Ecto neural progenitor cell (in vitro differentiated cells): ENCODE measurements at regions not wholly inside any gene's neighbourhood (a gene's known extent, or its start where the extent isn't known, plus 50 kb on each side); places are given as distances from the start of the nearest gene placed in this dataset.

ENCODE experiments used
- DNase-seq: peaks from one replicate; pipeline ENCODE4 v3.0.0-alpha.2; 2018; ENCODE audit warnings: low spot score

DNA sequence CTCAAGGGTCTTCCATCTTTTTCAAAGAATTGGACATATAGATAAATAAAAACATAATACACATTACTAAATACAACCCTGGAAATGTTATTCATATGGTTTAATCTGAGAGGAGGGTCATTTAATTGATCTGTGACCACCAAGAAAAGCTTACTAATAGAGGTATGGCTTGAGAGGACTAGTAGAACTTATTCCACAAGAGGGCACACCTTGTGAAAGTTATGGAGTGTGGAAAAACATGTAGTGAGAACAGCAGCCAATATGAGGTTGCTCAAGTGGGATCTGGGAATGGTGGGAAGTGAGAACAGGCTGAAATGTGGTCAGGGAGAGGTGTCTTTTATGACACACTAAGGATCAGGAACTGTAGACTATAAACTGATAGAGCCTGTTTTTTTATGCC lies 973.5 kb upstream of the B3GALT2 start:
- DNase-seq = no peak

DNA sequence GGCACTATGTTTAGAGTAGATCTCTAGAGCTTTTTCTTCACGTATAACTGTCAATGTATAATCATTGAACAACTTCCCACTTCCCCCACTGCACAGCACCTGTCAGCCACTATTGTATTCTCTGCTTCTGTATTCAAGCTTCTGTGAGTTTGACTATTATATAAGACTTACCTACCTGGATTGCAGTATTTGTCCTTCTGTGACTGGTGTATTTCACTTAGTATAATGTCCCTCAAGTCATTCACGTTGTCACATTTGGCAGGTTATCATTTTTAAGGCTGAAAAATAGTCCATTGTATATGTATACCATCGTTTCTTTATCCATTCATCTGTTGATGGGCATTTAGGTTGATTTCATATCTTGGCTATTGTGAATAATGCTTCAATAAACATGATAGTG lies 969.5 kb upstream of the B3GALT2 start:
- no peak for DNase-seq

DNA sequence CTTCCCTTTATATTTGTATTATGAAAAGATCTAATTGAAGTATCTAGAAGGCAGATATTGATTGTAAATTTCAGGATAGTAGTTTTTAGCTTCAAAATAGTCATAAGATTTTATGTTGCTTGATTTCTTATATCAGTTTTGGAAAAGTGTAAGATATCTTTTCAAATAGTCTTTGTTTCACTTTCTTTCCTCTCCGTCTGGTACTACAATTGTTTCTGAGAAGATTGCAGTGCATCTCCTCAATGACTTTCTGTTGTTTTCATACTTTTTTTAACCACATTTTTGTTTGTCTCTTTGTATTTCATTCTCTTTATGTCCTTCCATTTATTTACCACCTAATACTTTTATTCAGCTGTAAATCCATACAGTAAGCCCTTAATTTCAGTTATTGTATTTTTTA lies 964.6 kb upstream of the B3GALT2 start:
- no peak for DNase-seq

DNA sequence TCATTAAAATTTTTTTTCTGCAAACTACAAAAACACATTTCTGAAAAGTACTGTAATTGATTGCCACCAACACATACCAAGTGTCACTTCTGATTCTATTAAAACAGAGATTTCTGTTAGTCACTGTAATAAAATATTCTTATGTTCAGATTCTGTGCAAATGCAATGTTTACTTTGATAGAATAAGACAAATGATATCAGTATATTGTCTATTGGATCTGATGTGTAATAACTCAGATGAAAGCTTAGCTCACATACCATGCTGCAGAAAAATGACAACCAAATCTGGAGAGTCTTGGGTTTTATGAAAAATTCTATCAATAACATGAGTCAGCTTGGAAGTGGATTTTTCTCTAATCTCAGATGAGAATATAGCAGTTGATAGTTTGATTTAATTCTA lies 963.8 kb upstream of the B3GALT2 start:
- DNase-seq = no peak

DNA sequence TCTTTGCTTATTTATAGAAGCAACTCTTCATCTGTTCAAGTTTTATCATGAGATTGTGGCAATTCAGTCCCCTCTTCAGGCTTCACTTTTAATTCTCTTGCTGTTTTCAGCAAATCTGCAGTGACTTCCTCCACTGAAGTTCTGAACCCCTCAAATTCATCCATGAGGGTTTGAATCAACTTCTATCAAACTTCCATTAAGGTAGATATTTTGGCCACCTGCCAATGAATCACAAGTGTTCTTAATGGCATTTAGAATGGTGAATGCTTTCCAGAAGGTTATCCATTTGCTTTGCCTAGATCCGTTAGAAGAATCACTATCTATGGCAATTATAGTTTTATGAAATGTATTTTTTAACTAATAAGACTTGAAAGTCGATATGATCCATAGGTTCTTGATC lies 946.7 kb upstream of the B3GALT2 start:
- no peak for DNase-seq

DNA sequence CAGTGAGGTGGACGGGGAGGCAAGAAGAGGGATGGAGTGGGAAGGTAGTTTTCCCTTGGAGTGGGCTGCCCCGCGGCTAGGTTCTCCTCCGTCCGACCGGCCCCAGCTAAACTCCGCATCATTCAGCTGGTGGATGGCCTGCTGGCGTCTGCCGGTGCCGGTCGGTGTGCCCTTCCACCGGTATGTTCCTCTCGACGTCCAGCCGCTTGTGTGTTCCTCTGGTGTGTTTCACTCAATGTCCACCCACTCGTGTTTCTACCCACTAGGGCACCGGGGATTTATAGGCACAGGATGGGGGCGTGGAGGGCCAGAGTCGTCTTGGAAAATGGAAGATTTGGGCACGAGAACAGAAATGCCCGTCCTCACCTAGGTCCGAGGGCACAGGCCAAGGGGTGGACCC lies 931.7 kb upstream of the B3GALT2 start:
- DNase-seq = no peak

DNA sequence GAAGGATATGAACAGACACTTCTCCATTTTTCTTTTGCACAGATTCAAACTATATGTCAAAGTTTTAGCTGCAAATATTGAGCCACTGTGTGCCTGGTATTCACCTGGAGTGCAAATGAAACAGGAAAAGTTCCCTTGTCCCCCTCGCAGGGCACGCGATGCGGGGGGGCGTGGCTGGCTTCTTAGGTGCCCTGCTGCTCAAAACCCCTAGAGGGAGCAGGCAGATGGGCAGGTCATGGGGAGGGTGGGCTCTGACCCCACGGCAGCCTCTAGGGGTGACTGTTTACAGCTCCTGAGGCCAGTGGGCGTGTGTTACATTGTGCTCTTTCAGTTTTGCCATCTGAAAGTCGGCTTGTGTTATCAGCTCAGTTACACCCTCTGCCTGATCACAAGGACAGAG lies 931.2 kb upstream of the B3GALT2 start:
- DNase-seq = peak; percentile 48

DNA sequence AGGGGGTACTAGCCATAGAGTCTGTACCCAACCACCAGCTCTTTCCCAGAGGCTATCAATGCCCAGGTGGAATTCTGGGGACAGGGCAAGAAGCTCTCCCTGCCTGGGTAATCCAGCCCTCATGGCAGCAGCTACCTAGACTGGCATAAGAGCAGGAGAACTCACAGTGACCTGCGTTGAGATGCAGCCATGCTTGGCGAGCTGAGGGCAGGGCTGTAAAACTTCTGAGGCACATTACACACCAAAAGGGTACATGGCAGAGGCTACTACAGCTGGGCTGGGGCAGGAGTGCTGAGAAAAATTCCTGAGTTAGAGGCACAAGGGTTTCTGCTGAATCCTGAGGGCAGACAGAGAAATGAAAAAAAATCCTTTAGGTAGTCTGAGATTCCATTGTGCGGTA lies 927.9 kb upstream of the B3GALT2 start:
- no peak for DNase-seq

DNA sequence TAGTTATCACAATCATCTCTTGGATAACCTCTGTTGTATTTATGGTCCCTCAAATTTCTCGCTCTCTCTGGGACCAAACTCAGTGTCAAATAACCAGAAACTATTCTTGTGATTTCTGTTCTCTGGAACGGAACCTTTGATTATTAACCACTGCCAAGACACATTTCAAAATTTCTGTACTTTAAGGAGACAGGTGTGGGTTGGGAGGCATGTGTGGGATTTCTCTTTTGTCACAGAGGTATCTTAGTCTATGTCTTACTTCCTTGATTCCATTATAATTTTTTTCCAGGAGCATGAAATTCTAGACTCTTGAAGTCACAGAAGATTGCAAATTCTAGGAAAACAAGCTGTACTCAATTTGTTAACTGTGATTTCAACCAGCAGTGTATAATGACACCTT lies 919.0 kb upstream of the B3GALT2 start:
- no peak for DNase-seq

DNA sequence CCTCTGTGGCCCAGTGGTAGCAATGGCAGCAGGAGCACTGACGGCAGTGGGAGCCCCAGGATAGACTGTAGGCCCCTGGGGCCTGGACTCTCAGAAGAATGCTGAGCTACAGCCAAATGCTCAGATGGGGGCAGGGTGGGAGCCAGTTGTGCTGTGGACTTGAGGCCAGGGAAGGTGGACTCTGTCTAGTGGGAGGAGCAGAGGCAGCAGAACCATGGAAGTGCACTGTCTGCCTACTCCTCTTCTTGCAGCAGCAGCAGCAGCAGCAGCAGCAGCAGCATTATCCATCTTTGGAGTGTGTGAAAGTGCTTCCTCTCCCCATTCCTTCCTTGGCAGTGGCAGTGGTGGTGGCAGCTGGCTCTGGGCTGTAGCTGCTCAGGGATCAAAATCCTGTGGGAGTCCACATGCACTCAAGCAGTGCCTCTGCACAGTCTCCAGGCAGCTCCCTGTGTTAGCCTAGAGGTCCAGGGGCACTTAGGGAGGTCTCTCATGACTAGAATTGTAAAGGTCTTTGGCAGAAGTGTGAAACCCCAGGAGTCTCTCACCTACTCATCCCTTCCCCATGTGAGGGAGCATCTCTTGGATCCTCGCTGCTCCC lies 917.9 kb upstream of the B3GALT2 start:
- no peak for DNase-seq

DNA sequence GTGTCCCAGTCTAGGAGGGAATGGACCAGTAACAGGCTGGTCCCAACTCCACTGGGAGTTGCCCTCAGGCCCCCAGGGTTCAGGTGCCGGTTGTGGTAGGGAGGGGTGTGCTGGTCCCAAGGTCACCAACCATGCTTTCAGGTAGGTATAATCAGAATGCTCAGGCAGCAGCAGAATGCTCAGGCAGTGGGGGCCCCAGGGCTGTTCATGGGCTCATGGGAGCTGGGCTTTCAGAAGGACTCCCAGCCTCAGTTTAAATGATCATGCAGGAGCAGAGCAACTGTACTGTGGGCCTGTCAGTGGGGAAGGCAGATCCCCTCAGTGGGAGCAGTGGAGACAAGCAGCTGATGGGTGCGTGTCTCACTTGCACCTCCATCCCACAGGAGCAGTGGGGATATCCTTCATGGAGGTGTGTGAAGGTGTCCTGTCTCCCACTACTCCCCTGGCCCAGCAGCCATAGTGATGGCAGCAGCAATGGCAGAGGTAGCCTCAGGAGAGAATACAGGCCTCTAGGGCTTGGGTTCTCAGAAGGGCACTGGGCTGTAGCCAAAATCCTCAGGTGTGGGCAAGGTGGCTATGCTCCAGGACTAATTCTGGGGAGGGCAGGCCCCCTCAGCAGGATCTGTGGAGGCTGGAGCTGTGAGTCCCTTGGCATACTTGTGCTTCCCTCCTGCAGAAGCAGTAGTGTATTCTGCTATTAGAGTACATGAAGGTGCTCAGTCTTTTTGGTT lies 917.3 kb upstream of the B3GALT2 start:
- DNase-seq = no peak

DNA sequence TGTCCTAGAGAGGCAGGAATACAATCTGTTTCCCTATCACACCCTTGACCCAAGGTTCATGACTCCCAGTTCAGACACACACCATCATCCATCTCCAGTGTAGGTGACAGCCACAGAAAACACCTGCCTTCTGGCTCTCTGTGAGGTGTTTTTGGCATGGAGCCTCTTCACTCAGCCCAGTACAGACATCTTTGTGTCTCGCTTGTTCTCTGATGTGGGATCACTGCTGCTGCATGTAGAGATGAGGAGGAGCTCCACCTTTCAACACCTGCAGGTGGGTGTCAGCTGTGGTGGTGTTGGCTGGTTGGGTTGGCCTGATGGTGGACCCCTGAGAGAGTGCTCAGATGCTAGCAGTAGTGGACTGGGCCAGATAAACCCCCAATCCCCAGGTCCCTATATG lies 916.7 kb upstream of the B3GALT2 start:
- DNase-seq = no peak

DNA sequence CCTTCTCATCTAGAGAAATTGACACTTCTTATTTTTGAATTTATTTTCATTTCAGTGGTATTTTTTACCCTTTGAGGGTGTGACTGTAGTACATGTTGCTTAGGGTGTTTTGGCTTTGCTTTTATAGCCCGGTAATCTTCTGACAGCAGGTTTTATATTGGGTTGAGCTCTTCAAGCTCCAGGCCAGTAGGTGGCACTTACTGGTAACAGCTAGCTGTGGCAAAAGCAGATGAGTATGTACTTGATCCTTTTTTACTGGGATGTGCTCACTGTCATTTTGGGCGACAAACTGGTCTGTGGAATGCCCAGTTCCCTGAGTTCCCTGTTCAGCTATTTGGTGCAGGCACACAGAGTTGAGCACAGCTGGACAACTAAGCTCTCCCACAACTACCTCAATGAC lies 916.2 kb upstream of the B3GALT2 start:
- DNase-seq = no peak

DNA sequence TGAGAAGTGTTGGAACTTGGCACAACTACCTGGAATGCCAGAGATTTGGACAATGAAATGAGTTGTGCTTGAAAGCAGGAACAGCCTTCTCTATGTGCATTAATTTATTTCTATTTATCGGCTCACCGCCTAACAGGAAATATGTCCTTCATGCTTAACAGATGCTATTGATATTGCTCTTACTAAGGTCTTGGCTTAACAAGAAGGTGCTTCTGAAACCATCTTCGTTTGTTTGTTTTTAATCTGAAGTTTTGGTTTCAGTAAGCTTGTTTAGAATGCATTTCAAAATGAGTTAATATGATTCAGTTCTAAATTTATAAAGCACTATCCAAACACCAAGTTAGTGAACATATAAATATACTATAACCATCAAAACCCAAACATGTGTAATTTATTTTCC lies 898.3 kb upstream of the B3GALT2 start:
- no peak for DNase-seq

DNA sequence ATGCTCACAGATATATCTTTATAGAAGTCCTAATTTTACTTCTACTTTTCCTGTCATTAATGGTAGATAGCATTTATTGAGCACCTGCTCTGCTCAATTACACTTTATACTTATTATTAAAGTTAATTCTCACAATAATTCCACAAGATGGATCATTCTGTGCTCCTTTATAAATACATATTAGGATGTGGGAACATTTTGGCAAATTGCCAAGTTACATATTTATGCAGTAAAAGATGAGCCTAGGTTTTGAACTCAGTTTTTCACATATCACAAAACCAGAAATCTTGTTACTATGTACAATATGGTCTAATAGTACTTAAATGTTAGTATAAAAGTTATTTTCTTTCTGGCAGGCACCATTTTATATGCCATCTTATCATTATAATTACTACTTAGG lies 895.0 kb upstream of the B3GALT2 start:
- DNase-seq = no peak

DNA sequence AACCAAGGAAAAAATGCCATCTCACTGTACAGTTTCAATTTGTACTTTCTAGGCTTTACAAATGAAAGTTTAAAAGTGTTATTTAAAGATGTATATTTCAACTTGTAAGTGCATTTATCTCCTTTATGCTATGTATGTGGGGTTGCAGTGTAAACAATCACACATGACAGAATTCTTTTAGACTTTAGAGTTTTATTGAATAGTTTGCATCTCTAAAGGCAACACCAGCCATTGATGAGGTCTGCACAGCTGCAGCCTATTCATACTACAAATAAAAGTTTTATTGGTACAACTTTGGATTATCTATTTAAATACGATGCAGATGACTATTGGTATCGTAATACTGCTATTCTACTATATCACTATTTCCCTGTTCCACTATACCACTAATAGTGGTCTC lies 894.4 kb upstream of the B3GALT2 start:
- DNase-seq = no peak

DNA sequence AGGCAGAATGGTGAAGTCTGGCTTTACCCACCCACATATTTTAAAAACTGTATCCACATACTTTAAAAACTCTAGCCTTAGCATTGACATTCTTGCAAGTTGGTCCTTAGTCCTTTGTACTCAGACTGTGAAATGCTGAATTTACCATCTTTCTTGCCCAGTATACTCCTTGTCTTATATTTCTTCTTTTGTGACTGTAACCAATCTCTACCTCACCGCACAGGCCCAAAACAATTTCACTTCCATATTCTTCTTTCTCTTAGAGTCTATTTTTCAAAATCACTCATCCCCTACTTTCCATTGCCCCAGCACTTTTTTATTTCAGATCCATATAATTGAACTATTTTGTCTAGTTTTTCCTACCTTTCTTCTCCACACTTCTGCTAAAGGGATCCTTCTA lies 892.4 kb upstream of the B3GALT2 start:
- no peak for DNase-seq

DNA sequence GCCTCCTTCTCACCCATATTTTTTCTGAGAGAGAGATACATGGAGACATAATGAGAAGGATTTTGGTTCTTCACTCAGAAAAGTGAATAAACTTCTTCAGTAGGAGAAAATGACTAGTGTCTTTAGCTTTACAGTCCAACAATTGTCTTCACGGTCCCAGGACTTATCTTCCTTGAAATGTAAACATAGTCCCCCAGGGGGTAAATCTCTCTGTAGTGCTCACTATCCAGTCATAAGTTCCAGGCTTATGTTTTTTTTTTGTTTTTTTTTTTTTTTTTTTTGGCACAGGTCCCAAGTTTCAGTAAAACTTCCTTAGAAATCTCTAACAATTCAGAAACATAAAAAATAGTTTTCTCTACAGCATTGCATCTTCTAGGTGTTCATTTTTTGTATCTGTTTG lies 890.2 kb upstream of the B3GALT2 start:
- DNase-seq = no peak

DNA sequence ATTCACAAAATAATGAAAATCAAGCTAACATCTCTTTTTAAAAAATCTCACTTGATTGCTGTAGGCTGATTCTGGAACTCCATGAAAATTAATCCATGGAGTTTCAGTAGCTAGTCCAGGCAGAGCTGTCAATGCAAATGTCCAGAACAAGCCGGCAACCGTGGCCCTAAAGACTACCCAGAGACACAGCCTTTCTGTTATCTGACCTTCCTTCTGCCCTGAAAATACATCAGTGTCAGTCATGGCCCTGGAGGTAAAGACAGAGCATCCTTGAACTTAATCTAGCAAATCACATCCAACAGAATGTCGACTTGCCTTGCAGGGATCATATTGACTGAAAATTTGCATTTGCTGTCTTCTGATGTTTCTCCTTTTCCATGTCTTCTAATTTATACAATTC lies 887.4 kb upstream of the B3GALT2 start:
- no peak for DNase-seq

DNA sequence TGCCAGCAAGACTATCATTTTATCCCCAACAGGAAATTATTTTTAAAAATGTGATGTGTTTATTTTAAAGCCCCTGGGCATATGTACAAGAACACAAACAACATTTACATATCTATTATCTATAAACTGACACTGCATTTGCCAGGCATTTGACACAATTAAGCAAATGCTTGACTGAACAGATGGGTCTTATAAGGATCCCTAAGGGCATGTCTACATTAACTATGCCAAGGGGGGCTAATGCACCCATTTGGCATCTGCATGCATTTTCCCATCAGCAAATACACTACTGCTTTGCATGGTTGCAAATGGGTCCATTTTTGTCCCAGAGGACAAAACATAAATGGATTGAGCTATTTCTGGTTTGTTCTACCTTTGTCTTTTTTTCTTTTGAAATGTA lies 884.8 kb upstream of the B3GALT2 start:
- no peak for DNase-seq

DNA sequence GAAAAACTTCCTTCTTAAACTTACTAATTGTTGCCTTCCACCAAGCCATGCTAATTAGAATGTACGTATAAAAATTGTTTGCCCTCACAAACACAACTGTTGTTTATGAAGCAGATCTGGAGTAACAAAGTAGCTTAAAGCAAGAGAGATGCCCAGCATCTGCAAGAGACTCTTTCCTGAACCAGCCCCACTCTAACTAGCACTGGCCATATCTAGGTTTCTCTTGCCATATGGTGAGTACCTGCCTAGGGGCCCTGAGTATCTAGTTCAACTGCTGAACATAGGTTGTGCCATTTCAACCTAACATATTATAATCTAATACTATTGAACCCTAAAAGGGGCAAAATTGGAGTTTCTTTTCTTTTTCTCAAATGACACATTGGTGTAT lies 883.4 kb upstream of the B3GALT2 start:
- no peak for DNase-seq

DNA sequence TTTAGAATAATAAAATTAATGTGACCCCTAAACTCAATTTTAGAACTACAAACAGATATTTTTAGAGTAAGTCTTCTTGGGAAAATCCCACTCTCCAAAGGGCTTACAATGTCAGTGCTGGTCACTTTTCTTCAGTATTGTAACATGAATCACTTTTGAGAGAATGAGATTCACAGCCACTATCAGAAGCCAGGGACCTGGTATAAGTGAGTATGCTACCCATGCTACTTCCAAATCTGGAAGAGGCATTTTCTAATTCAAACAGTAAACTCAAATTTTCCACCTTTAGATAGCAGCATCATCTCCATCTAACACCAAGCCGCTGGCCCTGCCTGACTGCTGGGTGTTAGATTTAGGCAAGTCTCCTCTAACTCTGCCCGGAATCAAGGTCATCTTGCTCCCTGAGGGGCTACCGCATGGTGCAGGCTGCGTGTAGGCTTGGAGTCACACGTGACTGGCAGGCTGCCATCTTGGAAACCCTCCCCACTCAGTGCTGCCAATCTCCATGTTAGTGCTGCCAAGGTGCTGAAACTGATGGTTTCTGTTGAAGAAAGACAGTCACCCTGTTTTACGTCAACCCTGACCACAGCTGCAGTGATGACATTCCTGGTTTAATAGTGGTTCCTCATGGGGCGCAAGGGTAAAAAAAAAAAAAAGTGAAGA lies 882.9 kb upstream of the B3GALT2 start:
- no peak for DNase-seq

DNA sequence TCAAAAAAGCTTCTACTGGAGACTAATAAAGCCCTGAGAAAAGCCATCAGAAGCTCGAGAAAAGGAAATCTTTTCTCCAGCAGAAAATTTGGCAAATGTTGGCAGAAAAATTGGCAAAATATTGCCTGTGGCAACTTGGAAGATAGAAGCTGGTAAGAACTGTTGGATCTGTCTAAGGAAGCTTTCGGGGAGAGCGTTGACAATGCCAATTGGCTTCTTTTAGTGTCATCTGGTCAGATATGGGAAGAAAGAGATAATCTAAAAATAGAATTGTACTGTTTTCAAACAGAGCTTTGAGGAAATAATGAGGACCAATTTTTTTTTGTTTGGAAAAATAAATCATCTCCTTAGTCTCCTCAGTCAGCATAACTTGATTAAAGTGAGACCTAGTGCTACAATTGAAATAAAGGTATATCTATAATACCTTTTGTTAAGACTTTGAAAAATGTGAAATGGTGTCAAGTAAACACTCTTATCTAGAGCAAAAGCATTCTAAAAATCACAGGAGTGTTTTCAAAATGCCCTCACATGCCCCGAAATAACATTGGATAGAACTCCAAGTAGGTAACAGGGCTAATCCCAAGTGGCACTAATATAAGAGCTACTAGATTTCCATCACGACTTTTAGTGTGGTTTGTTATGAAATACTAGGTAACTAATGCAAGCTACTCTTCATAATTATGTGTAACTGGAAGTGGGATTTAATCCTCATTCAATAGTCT lies 882.2 kb upstream of the B3GALT2 start:
- no peak for DNase-seq
